ENCODE measurements at regions not wholly inside any gene's neighbourhood (a gene's known extent, or its start where the extent isn't known, plus 50 kb on each side); places are given as distances from the start of the nearest gene placed in this dataset.
"Not testable (repeated sequence)": the region's sequence is repeated elsewhere in the genome, so short reads cannot be mapped to it uniquely, and the experiment has no call there.

DNA sequence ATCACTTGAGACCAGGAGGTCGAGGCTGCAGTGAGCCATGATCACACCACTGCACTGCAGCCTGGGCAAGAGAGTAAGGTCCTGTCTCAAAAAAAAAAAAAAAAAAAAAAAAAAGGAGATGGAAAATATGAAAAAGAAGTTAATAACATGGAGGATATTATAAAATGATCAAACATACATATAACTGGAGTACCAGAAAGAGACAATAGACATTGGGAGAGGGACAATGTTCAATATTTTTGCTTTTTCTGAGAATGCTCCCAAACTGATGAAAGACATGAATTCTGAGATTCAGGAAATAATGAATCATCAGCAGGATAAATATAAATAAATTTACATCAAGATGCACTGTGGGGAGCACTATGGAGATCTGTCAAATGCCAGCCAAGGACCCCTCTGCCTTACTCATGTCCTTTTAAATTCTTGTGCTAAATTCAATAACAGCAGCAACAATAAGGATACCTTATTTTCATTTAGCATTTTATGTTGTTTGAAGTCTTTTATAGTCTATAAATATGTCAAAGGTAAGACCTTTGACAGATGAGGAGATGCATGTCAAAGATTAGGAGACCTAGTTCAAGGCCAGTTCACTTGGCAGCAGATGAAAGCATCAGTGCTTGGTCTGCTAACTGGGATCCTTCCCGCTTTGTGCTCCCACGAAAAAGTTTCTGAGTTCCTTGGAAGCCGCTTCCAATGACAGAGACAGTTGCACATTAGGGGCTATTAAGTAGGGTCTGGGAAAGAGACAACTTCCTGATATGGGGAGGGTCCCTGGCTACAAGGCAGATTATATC is 97.7 kb downstream of the TLR5 start (continued):
- TF ChIP-seq, protein P1, sequence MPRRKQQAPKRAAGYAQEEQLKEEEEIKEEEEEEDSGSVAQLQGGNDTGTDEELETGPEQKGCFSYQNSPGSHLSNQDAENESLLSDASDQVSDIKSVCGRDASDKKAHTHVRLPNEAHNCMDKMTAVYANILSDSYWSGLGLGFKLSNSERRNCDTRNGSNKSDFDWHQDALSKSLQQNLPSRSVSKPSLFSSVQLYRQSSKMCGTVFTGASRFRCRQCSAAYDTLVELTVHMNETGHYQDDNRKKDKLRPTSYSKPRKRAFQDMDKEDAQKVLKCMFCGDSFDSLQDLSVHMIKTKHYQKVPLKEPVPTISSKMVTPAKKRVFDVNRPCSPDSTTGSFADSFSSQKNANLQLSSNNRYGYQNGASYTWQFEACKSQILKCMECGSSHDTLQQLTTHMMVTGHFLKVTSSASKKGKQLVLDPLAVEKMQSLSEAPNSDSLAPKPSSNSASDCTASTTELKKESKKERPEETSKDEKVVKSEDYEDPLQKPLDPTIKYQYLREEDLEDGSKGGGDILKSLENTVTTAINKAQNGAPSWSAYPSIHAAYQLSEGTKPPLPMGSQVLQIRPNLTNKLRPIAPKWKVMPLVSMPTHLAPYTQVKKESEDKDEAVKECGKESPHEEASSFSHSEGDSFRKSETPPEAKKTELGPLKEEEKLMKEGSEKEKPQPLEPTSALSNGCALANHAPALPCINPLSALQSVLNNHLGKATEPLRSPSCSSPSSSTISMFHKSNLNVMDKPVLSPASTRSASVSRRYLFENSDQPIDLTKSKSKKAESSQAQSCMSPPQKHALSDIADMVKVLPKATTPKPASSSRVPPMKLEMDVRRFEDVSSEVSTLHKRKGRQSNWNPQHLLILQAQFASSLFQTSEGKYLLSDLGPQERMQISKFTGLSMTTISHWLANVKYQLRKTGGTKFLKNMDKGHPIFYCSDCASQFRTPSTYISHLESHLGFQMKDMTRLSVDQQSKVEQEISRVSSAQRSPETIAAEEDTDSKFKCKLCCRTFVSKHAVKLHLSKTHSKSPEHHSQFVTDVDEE (CRISPR knock-in tag; IDR thresholded peaks at IDR 0.05), result no peak
- no peak for TF ChIP-seq ZNF8 (CRISPR knock-in tag; IDR thresholded peaks at IDR 0.05)
- TF ChIP-seq, protein P2, sequence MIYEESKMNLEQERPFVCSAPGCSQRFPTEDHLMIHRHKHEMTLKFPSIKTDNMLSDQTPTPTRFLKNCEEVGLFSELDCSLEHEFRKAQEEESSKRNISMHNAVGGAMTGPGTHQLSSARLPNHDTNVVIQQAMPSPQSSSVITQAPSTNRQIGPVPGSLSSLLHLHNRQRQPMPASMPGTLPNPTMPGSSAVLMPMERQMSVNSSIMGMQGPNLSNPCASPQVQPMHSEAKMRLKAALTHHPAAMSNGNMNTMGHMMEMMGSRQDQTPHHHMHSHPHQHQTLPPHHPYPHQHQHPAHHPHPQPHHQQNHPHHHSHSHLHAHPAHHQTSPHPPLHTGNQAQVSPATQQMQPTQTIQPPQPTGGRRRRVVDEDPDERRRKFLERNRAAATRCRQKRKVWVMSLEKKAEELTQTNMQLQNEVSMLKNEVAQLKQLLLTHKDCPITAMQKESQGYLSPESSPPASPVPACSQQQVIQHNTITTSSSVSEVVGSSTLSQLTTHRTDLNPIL (CRISPR knock-in tag; IDR thresholded peaks at IDR 0.05; ENCODE audit: low read depth), result no peak
- TF ChIP-seq OSR1 (CRISPR knock-in tag; IDR thresholded peaks at IDR 0.05), result no peak
- TF ChIP-seq ZNF565 (CRISPR knock-in tag; conservative IDR thresholded peaks at IDR 0.05; ENCODE audit: low read depth), result no peak
- no peak for TF ChIP-seq ARNTL (CRISPR knock-in tag; IDR thresholded peaks at IDR 0.05; ENCODE audit: borderline replicate concordance, low read depth)

DNA sequence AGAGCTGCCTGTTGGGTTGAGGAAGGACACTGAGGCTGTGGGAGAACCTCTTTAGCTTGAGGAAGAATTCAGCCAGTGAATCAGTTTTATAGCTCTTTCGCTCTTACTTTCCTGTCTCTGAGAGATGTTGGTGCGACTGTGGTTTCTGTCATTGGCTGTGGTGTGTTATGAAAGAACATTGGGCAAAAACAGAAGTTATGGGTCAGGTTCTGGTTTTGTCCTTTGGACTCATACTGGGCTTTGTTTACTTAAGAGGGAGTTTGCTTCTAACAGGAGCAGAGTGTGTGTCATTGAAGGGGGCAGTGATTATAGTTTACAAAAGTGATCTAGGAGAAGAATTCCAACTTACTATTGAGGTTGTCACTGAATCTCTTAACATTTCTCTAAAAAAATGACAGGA is 97.0 kb downstream of the TLR5 start:
- TF ChIP-seq BACH2 (CRISPR knock-in tag; IDR thresholded peaks at IDR 0.05; ENCODE audit: borderline replicate concordance) (no peak), POU6F1 (CRISPR knock-in tag; IDR thresholded peaks at IDR 0.05; ENCODE audit: borderline replicate concordance, low read depth) (no peak), ZFP30 (CRISPR knock-in tag; IDR thresholded peaks at IDR 0.05) (no peak), CSDC2 (CRISPR knock-in tag; IDR thresholded peaks at IDR 0.05) (no peak), GLIS3 (CRISPR knock-in tag; IDR thresholded peaks at IDR 0.05) (no peak), TCF4 (CRISPR knock-in tag; IDR thresholded peaks at IDR 0.05; ENCODE audit: borderline replicate concordance) (no peak), ESRRG (CRISPR knock-in tag; IDR thresholded peaks at IDR 0.05) (no peak), OSR1 (CRISPR knock-in tag; IDR thresholded peaks at IDR 0.05) (no peak), ZNF70 (CRISPR knock-in tag; IDR thresholded peaks at IDR 0.05) (no peak), ISL1 (CRISPR knock-in tag; IDR thresholded peaks at IDR 0.05) (no peak), ZC3H10 (CRISPR knock-in tag; IDR thresholded peaks at IDR 0.05) (no peak), TOX (CRISPR knock-in tag; IDR thresholded peaks at IDR 0.05; ENCODE audit: borderline replicate concordance) (no peak), CSRNP3 (CRISPR knock-in tag; IDR thresholded peaks at IDR 0.05) (no peak), ZNF565 (CRISPR knock-in tag; conservative IDR thresholded peaks at IDR 0.05; ENCODE audit: low read depth) (no peak)
- TF ChIP-seq, protein P1 (CRISPR knock-in tag; IDR thresholded peaks at IDR 0.05), result no peak
- TF ChIP-seq, protein P2 (CRISPR knock-in tag; IDR thresholded peaks at IDR 0.05; ENCODE audit: low read depth), result no peak
- TF ChIP-seq, protein P3, sequence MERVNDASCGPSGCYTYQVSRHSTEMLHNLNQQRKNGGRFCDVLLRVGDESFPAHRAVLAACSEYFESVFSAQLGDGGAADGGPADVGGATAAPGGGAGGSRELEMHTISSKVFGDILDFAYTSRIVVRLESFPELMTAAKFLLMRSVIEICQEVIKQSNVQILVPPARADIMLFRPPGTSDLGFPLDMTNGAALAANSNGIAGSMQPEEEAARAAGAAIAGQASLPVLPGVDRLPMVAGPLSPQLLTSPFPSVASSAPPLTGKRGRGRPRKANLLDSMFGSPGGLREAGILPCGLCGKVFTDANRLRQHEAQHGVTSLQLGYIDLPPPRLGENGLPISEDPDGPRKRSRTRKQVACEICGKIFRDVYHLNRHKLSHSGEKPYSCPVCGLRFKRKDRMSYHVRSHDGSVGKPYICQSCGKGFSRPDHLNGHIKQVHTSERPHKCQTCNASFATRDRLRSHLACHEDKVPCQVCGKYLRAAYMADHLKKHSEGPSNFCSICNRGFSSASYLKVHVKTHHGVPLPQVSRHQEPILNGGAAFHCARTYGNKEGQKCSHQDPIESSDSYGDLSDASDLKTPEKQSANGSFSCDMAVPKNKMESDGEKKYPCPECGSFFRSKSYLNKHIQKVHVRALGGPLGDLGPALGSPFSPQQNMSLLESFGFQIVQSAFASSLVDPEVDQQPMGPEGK (CRISPR knock-in tag; IDR thresholded peaks at IDR 0.05; ENCODE audit: borderline replicate concordance), result no peak
- ATAC-seq, result no peak

- ATAC-seq, result not testable (repeated sequence)
Observed at GRCh38 chr1:223046463-223046862, 96.6 kb downstream of the TLR5 start.
